Ramos (cell line): ENCODE measurements at regions not wholly inside any gene's neighbourhood (a gene's known extent, or its start where the extent isn't known, plus 50 kb on each side); places are given as distances from the start of the nearest gene placed in this dataset.
"Not testable (repeated sequence)": the region's sequence is repeated elsewhere in the genome, so short reads cannot be mapped to it uniquely, and the experiment has no call there.

Experiments used
- in situ Hi-C: fragments of 300-500 bp; cut with MboI; formaldehyde crosslinking; loops from one replicate; pipeline ENCODE4 v1.14.3; 2022; ENCODE audit warnings: low sequenced_read_pairs; ENCODE audit not compliant: unreplicated experiment

DNA sequence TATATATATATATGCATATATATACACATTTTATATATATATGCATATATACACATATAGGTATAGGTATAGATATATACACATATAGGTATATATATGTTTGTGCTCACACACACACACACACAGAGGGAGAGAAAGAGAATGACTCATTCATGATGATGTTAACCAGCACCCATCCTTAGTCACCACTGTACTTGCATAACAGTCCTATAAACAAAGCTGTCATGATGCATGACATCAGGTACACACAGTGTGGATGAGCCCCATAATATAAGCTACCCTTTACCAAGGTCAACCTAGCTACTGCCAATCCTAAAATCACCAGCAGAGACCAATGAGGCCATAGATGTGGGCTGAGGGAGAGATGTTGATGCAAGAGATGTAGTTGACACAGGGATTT, 1408.0 kb downstream of the RAPGEF2 start:
- in situ Hi-C loops: no loop called here

DNA sequence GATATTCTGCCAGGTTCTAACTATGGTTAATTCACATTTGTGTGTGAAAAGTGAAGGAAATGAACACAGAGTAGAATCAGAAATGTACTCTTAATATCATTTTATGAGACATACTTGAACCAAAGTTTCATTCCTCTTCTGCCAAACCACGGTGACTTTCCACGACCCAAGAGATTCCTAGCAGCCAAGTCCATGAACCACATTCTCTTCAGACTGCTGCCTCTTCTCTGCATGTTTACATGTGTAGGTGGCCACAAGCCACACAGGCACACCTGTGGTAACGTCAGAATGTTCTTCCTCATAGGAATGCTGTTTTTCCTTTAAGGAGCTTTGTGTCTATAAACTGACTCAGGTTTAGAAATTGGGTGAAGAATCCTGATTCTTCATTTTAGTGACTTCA, 1411.2 kb downstream of the RAPGEF2 start:
- in situ Hi-C loops: no loop called here

DNA sequence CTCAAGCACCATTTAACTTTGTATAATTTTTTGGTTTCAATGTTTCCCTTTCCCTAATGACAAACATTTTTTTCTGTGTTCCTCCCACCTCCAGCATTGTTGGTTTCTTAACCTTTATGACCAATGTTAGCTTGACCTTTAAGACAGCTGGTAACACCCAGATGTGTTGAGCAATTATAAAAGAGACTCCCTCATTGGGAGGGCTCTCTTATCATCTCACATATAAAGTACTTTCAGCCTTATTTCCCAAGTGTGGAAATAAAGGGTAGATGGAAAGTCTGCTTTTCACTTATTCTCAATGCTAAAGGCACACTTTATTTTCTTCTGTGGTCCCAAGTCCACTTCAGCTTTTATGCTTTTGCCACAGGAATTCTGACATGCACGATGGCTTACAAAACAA, 1420.4 kb downstream of the RAPGEF2 start:
- in situ Hi-C loops: no loop called here

DNA sequence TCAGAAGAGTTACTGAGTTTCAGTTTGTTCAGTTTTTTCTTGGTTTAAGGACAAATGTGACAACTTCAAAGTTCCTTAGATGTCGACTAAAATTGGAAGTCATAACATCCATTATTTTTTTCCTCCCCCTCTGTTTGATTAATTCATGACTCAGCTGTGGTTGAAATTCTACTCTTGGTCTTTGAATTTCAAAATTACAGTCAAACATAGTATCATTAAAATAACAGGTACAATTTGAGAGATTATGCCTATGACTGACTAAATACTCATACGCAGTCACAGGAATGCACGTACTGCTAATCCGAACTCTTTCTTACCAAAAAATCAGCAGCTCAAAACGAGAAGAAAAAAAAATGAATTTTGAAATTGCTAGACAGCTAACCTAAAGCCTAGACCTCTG, 1434.8 kb downstream of the RAPGEF2 start:
- in situ Hi-C loops: no loop called here

DNA sequence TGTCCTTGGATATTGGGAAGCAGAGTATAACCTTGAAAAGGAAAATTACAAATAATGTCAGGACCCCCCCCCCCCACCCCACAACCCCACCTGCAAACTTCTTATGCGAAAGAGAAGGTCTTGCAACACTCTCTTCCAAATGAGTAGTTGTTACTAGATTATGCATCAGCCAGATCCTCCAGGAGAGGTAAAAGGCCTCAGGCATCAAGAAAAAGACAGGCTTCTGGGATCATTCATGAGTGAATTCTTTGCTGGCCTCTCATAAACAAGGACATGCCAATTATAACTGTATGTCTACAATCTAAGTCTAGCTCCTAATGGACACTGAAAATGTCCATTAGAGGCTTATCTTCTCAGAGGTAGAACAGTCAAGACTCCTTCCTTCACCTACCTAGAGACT, 1443.3 kb downstream of the RAPGEF2 start:
- in situ Hi-C loops: no loop called here

DNA sequence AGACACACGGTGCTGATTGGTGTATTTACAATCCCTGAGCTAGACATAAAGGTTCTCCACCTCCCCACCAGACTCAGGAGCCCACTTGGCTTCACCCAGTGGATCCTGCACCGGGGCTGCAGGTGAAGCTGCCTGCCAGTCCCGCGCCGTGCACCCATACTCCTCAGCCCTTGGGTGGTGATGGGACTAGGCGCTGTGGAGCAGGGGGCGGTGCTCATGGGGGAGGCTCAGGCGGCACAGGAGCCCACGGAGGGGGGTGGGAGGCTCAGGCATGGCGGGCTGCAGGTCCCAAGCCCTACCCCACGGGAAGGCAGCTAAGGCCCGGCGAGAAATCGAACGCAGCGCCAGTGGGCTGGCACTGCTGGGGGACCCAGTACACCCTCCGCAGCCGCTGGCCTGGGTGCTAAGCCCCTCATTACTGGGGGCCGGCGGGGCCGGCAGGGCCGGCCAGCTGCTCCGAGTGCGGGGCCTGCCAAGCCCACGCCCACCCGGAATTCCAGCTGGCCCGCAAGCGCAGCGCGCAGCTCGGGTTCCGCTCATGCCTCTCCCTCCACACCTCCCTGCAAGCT, 1447.2 kb downstream of the RAPGEF2 start:
- in situ Hi-C loops: not testable (repeated sequence)

DNA sequence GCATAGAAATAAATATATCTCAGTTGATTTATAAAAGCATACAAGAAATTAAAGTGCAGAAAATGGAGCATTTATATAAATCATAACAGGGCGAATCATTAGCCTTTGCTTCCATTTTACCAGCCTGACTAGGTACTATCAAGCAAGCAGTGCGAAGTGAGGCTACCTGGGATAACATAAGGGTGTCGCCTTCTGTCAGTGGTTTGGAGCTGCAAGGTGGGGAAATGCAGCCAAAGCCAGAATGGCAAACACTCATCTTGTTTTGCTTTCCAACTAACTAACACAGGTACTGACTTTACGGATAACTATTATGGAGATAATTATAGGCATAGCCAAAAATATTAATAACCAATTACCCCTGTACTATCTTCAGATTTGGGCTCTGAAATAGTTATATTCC, 1459.8 kb downstream of the RAPGEF2 start:
- in situ Hi-C loops: no loop called here

DNA sequence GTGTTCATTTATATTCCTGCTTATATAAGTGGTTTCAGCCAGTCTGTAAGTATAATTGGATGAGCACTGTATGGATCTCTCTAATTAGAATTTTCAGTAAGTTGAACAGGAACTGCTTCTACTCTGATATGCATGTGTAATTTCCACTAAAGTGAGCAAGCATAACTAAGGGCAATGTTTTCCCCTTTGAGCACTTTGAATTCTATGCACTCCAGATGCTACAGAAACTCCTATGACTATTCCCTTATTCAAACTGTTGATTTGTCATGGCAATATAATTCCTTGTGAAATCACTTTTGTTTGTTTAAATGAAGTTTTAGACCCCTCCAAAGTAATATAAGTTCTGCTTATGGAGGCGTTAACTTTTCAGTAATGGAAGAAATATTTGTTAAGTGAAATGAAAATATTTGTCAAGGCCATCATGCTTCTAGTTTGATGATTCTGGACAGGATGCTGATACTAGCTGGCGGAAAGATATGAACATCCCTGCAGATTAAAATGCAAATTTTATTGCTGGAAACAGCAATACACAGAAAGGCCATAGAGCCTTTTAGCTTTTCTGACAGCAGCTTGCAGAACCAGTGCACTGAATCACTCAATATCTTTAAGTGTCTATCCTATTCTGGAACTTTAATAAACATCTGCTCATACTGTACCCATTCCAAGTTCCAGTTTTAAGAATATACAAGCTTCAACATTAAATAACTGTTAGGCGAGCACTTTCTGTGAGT, 1460.8 kb downstream of the RAPGEF2 start:
- in situ Hi-C loops: no loop called here

DNA sequence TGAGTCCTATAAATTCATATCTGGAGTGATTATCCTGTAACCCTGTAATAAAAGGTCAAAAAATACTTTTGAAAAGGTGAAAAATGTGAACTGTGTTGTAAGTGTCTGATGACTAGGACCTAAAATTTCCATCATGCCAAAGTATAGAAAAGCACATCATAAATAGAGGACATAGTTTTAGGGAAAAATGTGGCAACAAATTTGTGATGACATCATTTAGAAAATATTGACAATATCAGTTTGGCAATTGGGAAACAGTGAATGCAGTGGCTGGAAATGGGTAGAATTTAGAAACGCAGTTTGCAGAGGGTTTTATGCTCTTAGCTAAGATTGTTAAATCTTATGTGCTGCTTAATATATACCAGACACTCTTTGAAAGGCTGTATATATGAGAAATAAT, 1464.8 kb downstream of the RAPGEF2 start:
- in situ Hi-C loops: no loop called here

DNA sequence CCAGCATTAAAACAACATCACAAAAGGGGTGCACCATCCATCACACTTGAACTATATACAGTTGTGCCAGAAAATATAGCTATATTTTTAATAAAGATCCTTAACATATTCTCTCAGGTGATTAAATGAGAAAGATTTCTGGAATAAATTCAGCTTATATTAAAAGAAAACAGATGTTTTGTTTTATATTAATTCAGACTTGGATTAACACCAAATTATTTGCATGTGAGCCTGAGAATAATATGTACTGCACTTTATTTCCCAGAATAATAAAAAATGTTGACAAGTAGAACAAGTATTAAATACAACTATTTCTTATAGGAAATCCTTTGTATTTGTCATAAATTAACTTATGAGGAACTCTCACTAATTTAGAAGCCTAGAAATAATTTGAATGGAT, 1467.4 kb downstream of the RAPGEF2 start:
- in situ Hi-C loops: no loop called here

DNA sequence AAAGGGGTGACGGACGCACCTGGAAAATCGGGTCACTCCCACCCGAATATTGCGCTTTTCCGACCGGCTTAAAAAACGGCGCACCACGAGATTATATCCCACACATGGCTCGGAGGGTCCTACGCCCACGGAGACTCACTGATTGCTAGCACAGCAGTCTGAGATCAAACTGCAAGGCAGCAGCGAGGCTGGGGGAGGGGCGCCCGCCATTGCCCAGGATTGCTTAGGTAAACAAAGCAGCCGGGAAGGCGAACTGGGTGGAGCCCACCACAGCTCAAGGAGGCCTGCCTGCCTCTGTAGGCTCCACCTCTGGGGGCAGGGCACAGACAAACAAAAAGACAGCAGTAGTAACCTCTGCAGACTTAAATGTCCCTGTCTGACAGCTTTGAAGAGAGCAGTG, 1471.4 kb downstream of the RAPGEF2 start:
- in situ Hi-C loops: not testable (repeated sequence)

DNA sequence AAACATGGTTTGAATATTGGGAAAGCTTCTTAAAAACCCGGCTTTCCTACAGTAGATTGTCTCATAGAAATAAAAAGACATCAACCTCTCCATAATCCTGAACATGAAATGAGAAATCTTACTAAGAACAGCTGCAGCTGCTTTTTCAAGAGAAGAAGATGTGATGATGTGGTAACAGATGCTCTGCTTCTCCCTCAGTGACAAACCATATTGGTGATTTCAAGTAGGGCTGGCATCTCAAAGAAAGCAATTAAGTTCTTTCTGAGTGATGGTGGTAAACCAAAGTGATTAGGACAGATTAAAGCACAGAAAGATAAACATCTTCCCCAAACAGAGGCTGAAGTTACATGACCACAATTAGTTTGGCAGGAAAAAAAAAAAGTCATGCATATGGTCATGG, 1477.7 kb downstream of the RAPGEF2 start:
- in situ Hi-C loops: no loop called here

DNA sequence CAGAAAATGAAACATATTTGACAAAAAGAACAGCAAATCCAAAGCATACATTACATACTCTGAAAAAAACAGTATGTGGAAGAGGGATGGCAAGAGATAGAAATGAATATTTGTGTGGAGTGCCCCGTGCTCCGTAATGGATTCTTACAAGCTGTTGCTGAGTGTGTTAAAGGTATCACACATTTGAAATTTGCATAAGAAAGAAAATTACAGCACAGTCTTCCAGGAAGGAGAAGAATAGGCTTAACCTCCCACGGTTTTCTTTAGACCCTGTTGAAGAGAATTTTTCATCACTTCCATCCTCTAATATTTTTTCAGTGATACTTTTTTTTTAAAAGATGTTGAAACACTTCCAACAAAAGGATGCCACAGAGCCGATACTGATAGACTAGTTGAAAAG, 1489.4 kb downstream of the RAPGEF2 start:
- in situ Hi-C loops: no loop called here

DNA sequence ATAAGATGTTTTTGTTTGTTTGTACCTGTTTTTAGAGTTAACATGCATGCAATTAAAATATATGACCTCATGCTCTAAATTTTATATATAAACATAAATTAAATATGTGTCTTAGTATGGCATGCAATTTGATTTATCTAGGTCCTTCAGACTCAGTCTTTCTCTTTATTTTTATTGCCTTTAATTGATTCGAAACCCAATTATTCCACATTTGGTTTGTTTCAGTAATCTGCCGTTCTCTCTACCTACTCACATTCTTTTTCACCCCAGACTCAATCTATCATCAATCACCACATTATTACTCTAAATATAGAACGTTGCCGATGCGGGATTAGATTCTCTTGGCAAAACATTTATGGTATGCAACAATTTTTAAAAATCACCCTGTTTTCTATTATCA, 1492.8 kb downstream of the RAPGEF2 start:
- in situ Hi-C loops: no loop called here

DNA sequence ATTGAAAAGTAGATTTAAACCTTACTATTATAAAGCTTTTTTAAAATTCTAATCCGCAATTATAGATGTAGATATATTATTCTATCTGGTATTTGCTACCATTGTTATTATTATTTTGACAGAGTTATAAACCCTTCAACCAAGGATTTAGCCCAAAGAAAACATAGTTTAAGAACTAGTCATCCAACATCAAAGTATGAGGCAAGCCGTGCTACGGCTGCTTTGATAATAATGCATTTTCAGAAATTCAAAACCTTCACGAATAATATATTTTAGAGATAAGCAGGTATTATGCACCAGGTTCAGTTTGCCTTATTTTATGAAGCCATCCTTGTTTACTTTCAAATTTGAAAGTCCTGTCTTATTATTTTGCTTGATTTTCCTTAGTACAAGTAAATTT, 1501.7 kb downstream of the RAPGEF2 start:
- in situ Hi-C loops: no loop called here

DNA sequence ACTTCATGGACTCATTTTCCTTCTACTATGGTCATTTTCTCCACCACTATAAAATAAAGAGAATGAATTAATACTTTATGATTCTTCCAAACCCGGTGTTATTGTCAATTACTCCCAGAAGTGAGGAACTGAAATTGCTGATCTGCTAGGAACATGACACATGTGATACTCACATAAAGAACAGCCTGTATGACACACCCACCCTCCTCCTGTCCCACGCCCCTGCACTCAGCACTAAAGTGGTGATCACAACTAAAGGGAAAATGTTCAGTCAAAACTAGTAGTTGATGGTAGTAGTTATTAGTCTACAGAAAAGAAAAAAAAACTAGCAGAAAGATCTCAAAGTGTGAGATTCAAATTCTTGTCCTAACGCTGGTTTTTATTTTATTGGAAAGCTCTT, 1508.3 kb downstream of the RAPGEF2 start:
- in situ Hi-C loops: no loop called here

DNA sequence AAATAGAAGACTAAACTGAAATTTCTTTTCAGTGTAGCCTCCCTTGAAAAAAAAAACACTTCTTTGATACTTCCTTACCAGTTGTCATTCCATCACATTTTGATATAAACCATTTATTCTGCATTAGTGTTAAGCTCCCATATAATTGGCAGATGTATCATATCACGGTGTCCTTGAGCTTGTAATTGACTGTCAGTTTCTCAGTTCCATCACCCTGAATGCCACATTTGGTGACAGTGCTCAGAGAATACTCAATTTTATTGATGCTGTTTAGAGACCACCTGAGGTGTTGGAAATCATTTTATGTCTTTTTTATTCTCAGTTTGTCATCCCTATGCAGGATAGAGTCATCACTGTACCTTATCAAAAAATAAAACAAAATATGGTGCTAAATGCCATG, 1528.2 kb downstream of the RAPGEF2 start:
- in situ Hi-C loops: no loop called here

DNA sequence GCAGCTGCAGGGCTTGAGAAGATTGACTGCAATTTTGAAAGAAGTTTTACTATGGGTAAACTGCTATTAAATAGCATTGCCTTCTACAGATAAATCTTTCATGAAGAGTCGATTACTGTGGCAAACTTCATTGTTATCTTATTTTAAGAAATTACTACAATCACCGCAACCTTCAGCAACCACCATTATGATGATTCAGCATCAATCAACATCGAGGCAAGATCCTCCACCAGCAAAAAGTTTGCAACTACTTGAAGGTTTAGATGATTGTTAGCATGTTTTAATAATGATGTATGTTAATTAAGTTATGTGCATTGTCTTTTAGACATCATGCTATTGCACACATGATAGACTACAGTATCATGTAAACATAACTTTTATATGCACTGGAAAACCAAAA, 1511.0 kb downstream of the FSTL5 start:
- in situ Hi-C loops: no loop called here

DNA sequence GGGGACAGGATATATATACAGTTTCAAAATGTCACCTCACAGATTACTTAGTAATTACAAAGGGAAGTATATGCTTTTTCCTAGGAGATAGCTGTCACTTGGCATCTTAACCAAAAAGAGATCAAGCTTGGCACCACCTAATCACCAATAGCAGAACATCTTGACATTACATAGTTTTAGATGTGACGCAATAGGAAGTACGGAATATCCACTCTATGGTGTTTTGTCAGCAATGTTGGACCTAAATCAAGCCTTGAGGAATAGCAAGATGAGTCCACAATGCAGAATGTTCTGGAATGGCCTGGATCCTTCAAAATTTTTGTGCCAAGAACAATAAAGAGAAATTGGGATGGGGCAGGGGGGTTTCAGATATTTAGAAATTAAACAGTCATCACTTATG, 1488.2 kb downstream of the FSTL5 start:
- in situ Hi-C loops: no loop called here

DNA sequence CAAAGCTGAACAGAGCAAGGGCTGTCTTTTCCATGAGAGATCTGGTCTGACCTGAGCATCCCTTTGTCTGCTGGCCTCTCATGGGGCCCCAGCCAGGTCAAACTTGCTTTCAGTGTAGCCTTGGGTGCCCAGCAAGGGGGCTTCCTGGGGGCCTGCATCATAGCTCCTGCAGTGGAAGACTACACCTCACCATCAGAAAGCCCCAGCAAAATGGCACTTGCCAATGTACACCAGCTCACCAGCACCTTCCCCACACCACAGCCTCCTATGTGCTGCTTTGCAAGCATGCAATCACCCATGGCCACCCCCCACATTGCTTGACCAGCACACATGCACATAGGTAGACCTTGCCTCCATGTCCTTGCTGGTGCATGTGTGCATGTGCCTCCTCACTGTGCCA, 1478.1 kb downstream of the FSTL5 start:
- in situ Hi-C loops: no loop called here

DNA sequence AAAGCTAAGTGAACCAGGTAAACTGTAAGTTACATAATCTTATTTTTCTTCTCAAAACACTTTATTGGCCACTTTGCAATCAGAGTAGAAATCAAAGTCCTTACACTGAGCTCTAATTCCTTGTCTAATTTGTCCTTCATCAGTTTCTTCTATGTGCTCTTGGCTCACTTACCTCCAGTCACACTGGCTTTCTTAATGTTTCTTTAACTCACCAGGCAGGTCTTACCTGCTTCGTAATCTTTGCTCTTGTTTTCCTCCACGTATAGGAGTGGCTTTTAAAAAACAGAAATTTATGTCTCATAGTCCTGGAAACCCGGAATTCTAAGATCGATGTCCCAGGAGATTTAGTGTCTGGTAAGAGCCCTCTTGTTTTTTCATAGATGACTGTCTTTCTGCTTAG, 1462.1 kb downstream of the FSTL5 start:
- in situ Hi-C loops: no loop called here

DNA sequence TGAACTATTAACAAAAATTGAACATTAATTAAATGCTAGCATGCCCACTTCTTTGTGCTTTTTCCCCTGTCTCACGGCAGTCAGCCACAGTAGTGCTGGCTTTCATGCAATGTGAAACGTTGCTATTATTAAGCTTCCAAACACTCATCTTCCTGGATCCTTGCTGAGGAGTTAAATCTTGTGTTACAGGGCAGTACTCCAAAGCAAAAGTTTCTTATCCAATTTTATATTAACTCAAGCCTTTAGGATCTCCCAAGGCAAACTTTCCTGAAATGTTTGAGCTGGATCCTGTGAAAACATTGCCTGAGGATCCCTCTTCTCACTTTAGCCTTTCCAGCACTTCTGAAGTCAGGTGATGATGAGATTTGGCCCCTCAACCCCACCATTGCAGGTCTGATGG, 1454.8 kb downstream of the FSTL5 start:
- in situ Hi-C loops: no loop called here
